Suppressor macrophage (primary cell): ENCODE measurements at regions not wholly inside any gene's neighbourhood (a gene's known extent, or its start where the extent isn't known, plus 50 kb on each side); places are given as distances from the start of the nearest gene placed in this dataset.

ENCODE experiments used
- DNase-seq, 4 experiments: peaks; one replicate each; pipeline ENCODE4 v3.0.0-alpha.2; 2020 to 2022

DNA sequence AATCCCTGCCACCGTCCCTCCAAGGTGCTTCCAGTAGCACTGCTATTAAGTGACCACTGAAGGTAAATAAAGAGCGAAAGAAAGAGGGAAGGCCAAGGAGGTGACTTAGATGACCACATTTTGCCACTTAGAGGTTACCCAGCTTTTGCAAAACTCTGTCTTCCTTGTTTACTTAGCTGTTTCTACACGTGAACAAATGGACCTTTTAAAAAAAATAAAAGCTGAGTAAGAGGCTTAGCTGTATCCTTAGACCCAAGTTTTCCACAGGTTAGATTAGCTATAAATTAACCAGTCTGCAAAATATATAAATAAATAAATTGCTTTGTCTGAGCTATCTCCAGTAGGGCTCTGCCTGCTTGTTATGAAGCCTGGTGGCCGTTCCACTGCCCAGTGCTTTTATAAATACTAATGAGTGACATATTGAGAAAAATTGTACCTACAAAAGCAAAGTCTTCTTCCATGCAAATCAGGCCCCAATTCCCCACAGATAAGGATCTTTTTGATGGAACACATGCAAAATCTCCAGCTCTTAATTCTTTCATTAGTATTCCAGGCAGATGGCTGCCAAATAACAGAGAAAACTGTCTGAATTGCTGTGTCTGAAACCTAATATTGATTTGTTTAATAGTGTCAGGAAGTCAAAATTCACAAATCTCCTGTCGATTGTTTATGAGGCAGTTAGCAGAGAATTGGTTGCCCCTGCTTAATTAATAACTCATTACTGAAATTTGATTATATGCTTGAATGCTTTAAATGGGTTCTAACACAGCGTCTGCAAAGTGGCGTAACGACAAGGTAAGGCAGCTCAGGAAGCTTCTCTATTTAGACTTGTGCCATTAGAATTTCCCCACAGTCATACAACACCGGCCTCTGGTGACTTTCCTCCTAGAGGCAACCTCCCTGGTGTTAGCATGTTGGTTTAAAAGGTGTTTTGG, 176.7 kb downstream of the EMX2 start:
- DNase-seq, result no peak

DNA sequence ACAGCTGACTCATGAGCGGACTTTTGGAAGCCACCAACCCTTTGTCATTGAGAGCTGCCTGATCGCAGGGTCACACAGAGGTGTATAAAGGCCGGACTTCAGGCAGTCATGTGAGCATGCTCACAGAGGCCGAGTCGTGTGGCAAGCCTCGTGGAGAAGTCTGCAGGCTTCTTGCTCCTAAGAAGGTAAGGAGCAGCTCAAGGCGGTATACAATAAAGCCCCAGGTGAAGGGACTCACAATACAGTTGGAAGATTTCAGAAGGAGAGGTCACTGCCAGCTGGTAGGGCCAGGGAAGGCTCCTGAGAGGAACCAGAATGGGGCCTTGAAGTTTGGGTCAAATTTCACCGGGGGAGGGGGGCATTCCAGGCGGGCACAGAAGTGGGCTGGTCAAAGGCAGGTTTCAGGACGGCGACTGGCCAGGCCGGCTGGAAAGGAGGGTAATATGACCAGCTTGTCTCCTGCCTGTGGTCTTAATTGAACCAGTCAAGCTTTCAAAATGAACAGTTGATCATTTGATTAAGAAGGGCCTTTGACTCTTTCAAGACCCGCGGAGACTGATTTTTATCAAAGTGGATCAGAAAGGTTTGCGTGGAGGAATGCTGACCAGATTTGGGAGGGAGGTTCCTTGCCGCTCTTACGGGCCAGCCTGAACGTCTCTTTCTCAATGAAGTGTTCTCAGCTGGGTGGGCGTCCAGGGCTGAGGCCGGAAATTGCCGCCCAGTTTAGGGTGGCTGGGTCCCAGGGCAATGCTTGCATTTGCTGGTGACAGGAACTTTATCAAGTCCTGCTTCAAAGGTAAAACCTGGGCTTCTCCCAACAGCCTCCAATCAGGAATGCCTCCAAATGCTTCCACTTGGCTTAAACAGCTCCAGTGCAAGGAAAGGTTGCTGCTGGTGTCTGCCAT, 178.6 kb downstream of the EMX2 start:
- DNase-seq, result no peak

DNA sequence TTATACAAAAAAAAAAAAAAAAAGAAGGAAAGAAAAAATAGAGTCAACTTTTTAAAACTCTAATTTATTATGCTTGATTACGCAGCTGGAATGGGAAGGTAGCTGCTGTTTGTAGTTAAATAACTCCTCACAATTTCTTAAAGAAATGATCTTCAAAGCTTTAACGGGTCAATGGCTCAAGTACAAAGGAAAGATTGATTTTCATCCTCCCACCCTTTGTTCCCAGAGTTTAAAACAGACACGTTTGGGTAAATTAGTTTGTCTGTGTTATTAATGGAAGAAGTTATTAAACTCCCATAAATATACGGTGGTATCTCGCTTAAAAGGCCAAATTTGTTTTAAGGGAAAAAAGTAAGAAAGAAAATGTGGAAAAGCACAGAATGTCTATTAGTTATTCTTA, 179.3 kb downstream of the EMX2 start:
- no peak for DNase-seq

DNA sequence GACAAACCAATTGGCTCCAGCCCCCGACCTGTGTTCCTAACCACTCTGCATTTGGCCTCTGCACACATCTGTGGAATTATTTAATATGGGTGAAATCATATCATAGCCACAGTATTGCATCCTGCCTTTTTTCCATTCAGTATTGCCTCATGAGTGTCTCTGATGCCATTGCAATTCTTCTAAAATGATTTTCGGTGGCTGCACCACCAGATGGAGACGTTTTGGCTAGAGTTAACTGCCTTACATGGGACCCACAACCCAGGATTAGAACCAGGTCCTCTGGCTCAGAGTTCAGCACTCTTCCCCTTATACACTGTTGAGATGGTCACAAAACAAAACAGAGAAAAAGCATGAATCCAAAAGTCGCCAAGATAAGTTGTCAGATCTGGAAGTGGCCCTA, 180.8 kb downstream of the EMX2 start:
- no peak for DNase-seq

DNA sequence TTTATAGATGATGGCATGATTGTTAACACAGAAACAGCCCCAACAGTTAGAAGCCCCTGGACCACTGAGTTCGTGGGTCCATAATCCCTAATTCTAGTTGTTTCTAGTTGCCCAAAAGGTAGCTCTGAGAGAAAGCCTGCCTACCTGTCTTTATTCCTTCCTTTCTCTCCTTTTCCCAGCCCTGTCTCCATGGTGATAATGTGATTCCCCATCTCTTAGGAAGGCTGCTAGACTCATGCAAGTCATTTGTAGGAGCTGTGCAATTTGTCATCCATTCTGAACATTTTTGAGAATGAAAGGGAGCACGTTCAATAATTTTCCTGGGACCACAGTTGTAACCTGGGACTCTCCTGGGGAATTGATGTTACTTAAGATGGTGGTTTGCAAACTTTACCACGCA, 183.4 kb downstream of the EMX2 start:
- DNase-seq, result no peak

DNA sequence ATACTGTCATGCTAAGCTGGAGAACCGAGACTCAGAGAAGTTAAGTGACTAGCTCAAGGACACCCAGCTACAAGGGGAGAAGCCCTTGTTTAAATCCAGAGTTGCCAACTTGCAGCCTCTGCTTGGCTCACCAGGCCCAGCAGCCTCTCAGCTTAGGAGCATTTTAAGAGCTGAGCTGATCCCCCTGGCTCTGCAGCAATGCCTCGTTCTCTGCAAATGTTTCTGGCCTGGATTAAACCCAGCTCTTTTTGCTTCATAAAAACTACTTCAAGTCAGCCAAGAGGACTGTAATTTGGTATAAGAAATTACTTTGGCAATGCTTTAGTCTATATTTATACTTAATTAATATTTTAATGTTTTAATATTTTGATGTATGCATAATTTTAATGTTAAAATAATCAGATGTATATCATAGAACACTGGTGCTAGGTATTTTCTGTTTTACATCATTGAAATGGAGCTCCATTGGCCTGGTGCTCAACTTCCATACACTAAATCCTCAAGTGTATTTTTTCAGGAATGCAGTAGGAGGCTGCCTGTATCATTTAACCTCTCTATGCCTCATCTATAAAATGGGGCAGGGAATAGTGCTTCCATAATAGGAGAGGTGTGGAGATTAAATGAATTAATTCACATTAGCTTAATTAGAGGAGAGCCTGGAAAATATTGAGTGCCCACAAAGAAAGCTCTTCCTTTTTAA, 184.2 kb downstream of the EMX2 start:
- no peak for DNase-seq

DNA sequence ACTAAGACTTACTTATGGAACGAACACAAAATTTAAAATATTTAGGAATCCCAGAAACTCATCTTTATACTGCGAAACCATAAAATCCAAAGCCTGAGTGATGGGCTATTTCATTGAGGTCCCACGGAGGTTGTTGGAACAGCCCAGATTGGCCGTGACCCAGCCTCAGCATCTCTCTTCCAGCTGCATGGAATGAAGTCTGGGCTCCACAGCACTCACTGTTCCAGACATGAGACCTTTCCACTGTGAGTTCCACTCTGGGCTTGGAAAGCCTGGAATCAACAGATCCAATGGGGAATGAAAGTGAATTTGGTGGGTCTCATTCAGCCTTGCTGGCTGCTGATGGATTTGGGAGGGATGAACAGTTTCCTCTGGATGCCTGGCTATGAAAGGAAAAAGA, 184.9 kb downstream of the EMX2 start:
- DNase-seq, result no peak

DNA sequence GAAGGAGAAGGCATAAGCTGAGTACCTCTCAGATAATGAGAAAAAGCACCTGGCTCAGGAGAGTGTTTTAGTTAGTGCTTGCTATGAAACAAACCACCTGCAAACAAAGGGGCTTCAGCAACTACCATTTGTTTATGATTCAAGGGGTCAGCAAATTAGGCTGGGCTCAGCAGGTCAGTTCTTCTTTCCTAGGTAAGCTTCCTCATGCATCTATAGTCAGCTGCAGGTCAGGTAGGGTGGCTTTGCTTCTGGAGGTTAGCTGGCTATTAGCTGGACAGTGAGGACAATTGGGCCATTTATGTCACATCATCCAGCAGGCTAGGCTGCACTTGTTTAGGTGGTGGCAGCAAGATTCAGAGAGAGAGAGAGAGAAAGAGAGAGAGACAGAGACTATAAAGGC, 185.5 kb downstream of the EMX2 start:
- DNase-seq, result no peak

DNA sequence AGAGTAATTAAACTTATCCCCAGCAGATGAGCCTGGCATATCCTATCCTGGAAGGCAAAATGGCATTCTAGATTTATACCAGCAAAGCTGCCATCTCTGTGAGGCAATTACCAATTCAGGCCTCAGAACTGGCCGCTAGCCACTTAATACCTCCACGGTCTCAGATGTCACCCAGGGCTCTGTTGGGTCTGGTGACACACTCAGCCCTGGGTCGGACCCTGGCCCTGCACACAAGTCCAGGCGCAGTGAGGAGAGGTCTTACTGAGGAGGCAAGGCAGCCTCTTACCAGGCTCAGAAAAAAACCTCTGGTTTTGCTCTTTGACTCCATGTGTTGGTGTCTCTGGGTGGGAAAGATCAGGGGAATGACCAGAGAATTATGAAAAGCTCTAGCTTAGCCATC, 186.6 kb downstream of the EMX2 start:
- no peak for DNase-seq

DNA sequence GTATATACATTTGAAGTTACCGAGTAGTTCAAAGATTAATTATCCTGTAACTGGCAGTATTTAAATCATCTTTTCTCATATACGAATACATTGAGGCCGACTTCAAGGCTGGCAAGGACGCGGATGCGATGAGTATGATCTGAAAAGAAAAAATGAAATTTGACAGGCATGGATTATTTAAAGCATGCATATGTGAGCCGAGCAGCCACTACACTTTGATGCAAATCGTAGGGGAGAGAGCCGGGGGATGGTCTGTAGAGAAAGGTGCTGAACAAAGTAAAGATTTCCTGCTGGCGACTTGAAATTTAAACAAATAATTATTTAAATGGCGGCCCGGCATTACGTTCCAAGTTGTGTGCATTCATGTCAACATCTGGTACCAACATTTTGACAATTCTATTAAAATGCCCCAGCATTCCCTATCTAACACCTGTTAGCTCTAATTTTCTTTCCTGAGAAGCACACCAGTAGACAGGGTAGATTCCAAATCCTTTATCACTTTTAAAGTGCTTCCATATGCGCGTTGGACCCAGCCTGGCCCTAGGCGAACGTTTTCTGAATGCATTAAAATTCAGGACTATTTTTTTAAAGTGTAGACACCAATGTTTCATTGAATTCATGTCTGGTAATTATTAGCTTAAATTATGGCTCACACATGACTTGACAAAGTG, 188.7 kb downstream of the EMX2 start:
- DNase-seq, result no peak

DNA sequence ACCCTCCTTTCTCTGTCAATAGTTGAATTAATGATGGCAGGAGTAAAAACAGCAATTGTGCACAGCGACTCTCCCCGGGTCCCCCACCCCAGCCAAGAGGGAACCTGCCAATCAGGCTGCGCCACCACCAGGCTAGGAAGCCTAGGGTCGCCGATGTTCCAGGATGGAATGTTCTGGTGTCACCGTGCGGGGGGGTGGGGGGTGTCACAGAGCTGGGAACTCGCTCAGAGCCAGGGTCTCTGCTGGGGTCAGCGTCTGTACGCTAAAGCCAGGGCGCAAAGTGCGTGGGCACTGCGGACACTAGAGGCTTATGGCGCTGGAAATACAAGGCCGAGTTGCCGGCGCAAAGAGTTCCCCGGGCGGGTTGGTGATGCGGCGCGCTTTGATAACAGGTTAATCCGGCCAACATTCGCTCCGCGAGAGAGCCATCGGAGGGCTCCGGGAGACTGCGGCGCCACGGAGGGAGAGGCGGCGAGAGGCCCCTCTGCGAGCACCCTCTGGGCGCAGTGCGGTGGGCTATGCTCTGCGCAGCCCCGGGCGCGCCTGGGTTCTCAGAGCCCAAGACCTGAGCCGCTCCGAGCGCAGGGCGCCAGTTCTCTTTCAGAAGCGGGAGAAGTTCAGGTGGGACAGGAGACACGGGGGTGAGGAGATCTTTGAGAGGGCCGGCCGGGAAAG, 192.3 kb downstream of the EMX2 start:
- no peak for DNase-seq

DNA sequence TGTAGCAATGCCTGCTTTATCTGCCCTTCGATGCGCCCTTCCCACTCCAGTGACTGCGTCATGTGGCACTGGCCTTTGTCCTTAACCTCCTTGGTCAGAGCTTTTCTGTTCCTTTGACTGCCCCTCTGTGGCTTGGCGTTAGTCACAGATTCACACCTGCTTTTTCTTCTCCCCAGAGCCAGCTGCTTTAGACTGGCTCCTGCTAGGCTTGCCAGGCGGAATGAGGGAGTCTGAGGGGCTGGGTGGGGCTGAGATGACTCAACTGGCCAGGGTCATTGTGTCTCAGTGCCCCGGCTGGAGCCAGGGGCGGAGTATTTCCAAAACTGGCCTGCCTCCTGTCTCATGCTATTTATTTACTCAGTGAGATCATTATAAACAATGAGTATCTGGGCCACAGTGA, 194.1 kb downstream of the EMX2 start:
- DNase-seq, result no peak

DNA sequence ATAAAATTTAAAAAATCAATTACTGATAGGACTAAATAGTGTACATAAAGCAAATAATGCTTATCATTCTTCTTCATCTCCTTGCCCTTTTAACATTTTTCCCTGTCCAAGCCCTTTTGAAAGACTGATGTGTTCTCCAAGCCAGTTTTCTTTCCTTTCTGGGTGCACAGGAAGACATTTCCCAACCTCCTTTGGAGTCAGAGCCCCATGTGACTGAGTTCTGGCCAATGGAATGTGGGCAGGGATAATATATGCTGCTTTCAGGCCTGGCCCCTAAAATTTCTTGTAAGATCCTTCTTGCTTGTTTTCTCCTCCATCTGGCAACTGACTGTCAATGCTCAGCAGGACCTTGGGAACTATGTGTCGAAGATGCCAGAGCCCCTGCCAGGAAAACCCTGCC, 197.5 kb downstream of the EMX2 start:
- peak in 1 of 4 experiments; percentile 1 for DNase-seq

DNA sequence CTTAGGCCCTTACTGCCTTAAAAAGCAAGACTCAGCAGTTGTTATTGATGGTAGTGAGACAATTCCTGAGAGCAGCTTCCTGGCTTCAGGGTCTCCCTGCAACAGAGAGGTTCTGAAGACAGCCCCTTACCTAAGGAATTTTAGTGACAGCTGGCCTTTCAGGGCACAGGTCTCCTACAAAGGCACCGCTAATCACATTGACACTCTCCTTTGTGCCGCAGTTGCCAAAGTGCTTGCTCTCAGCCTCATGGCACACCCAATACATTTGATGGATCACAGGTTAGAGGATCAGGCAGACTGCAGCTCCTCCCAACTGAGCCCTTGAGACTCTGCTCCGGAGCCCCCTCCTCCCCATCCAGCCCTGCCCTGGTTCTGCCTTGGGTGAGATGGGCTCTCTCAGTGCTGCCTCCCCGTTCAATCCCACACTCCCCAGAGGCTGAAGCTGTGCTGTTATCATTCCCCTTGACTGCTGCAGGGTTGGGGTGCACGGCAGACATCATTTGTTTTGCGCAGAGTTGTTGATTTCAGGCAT, 198.2 kb downstream of the EMX2 start:
- no peak for DNase-seq

DNA sequence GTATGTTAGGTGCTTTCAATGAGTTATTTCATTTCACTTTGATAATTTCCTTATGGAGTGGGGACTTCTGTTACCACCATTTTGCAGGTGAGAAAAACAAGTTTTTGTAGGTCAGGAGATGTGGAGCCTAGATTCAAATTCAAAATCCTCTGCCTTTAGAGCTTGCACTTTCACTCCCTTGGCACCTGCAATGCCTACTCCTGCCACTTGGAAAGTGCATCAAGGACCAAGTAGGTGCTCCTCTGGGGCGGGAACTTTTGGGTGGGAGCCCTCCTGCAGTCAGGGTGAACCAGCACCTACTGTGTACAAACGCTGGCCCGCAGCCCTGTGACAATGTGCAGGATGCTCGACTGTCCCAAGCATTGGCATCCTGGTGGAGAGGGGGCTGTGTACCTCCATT, 199.0 kb downstream of the EMX2 start:
- DNase-seq, result no peak

DNA sequence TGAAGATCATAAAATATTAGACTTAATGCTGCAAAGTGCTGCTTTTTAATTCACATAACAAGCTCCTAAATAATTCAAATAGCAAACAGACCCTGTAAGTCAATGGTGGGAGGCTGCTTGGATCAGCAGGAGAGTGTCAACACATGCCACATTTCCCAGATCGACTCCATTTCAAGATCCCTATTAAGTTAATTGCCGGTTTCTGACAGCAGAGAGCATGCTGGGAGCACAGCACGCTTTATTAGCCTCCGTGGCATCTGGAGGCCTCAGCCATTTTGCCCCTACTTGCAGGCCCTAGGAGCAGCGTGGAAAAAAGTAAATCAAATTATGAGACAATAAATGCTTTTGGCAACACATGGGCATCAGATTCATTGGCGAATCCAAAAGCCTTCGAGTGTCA, 201.0 kb downstream of the EMX2 start:
- DNase-seq, result no peak

DNA sequence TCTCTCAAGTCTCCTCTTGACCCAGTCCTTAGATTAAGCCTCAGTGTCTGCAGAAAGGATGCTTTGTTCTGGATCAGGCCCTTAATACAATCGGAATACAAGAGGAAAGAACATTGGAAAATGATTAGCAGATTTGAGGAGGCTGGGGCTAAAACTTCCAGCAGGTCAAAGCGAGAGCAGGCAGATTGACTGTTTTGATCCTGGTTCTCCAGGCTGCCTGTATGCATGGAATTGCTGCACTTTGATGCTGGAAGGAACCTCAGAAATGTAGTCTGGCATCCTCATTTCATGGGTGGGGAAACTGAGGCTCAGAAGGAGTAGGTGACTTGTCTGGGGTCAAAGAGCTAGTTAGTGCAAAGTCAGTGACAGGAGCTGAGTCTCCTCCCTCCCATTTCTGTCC, 202.8 kb downstream of the EMX2 start:
- DNase-seq, result no peak

DNA sequence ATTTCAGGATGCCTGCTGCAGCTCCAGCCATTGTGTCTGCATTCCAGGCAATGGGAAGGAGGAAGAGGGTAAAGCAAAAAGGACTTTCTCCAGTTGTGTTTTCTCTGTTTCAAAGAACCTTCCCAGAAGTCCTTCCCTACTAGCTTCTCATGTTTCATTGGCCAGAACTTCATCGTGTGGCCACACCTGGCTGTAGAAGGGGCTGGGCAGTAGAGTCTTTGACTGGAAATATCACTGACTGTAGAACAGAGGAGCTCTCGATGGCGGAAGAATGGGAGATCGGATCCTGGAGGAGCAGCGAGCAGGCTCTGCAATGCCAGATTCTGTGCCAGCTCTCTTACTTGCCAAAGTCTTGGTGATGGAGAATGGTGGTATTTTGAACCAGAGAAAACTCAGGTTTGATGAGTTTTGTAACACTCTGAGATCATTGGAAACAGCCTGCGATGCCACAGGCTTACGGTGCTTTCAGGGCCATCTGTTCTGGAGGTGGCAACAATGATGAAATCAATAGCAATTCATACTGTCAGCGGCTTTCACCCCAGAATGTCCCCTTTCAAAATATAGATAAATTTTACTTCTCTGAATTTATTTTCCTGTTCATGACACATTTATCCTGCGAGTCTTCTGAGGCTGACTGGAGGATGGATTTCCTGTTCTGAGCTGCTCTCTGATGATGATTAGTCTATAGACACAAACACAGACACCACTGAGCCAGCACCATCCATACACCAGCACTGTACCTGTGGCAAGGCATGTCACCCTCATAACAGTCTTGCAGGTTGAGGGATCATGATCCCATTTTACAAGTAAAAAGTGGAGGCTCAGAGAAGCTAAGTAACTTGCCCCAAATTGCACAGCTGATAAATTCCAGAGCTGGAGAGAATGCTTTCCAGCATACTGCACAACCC, 204.2 kb downstream of the EMX2 start:
- no peak for DNase-seq

DNA sequence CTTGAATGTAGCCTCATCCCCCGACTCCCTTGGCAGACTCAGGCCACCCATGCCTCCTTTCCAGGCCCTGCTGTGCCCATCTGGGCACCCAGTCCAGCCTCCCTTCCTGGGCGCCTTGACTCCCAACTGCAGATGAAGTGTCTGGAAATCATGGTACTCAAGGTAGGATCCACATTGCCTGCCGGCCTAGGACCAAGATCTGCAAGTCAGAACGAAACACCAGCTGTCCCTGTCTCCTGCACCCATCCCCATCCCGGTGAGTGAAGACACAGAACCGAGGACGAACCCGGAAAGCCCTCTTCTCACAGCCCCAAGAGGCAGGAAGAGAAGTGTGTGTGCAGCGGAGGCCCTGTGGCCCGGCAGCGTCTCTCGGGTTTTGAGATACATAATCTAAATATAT, 205.1 kb downstream of the EMX2 start:
- DNase-seq, result no peak

DNA sequence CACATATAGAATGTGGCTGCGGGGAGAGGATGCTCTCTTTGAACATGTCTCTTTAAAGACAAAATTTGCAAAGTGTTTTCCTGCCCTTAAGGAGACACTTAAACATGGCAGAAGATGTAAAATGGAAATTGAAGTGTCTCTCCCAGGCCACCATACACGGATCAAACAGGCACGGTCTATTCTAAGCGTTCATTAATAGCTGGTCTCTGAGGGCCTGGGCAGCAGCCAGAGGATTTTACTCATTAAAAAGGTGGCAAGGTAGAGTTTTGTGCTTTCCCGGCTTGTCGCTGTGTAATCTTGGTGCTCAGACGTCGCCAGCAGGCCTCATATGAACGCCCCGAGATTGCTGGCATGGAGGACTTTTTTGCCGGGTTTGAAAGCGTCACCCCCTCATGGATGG, 205.5 kb downstream of the EMX2 start:
- no peak for DNase-seq

DNA sequence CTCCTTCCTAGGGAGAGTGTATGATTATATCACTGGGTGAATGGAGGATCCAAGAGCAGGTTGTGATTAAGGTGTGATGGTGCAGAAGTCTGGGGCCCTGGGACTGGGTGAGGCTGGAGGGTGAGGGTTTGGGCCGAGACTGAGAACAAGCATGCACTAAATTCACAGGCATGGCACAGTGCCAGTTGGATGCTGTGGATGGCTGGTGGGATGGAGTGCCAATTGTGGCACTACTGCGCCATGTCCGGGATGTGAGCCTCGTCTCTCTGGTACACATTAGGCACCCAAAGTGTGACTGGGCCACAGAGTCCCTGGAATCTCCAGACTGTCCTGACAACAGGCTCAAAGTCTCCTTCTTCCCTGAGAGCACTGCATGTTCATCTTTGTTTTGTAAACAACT, 208.1 kb downstream of the EMX2 start:
- DNase-seq, result no peak
